GM18907 (cell line): ENCODE measurements at regions not wholly inside any gene's neighbourhood (a gene's known extent, or its start where the extent isn't known, plus 50 kb on each side); places are given as distances from the start of the nearest gene placed in this dataset.

Experiments used
- ATAC-seq: cut with Tn5 transposase; IDR thresholded peaks from one replicate; pipeline ENCODE4 v1.9.1; 2021; ENCODE audit warnings: mild to moderate bottlenecking, moderate library complexity; ENCODE audit not compliant: unreplicated experiment

- peak; percentile 93 for ATAC-seq
Measured at GRCh38 chr18:60146220-60146960, 226.2 kb downstream of the MC4R start.

GRCh38 chr18:60145776-60146175, 226.8 kb downstream of the MC4R start:
- peak; percentile 36 for ATAC-seq

- ATAC-seq = no peak
Measured at GRCh38 chr18:60134806-60135205, 235.0 kb downstream of the PMAIP1 start.

GRCh38 chr18:60130284-60130683, 230.5 kb downstream of the PMAIP1 start:
- ATAC-seq = no peak

GRCh38 chr18:60123031-60123430, 223.2 kb downstream of the PMAIP1 start:
- no peak for ATAC-seq

GRCh38 chr18:60122339-60122738, 222.5 kb downstream of the PMAIP1 start:
- ATAC-seq = no peak

GRCh38 chr18:60120231-60120750, 220.5 kb downstream of the PMAIP1 start:
- ATAC-seq = no peak

GRCh38 chr18:60117321-60117720, 217.5 kb downstream of the PMAIP1 start:
- ATAC-seq = no peak

GRCh38 chr18:60113396-60113795, 213.6 kb downstream of the PMAIP1 start:
- ATAC-seq = no peak

- no peak for ATAC-seq
Measured at GRCh38 chr18:60112369-60112768, 212.6 kb downstream of the PMAIP1 start.

GRCh38 chr18:60111525-60111924, 211.7 kb downstream of the PMAIP1 start:
- ATAC-seq = no peak

GRCh38 chr18:60110836-60111235, 211.0 kb downstream of the PMAIP1 start:
- ATAC-seq = no peak

GRCh38 chr18:60100778-60101177, 201.0 kb downstream of the PMAIP1 start:
- no peak for ATAC-seq

- ATAC-seq = no peak
Measured at GRCh38 chr18:60099709-60100108, 199.9 kb downstream of the PMAIP1 start.

GRCh38 chr18:60096428-60096827, 196.6 kb downstream of the PMAIP1 start:
- no peak for ATAC-seq

GRCh38 chr18:60092073-60092472, 192.3 kb downstream of the PMAIP1 start:
- ATAC-seq = no peak

GRCh38 chr18:60090170-60090569, 190.4 kb downstream of the PMAIP1 start:
- ATAC-seq = peak; percentile 72

GRCh38 chr18:60082790-60083189, 183.0 kb downstream of the PMAIP1 start:
- peak; percentile 96 for ATAC-seq

- peak; percentile 52 for ATAC-seq
Measured at GRCh38 chr18:60082282-60082681, 182.5 kb downstream of the PMAIP1 start.

- no peak for ATAC-seq
Measured at GRCh38 chr18:60075477-60075876, 175.7 kb downstream of the PMAIP1 start.

GRCh38 chr18:60070631-60071030, 170.8 kb downstream of the PMAIP1 start:
- ATAC-seq = no peak

- no peak for ATAC-seq
Measured at GRCh38 chr18:60069145-60069544, 169.3 kb downstream of the PMAIP1 start.
